SK-N-SH treated with all-trans-retinoic acid at 6 μM for 48 hours (cell line): ENCODE measurements at regions not wholly inside any gene's neighbourhood (a gene's known extent, or its start where the extent isn't known, plus 50 kb on each side); places are given as distances from the start of the nearest gene placed in this dataset.

Experiments
- ATAC-seq: fragments of 200-7000 bp; cut with Tn5 transposase; 3 replicates; pipeline ENCODE4 v1.9.1; 2020; ENCODE audit warnings: mild to moderate bottlenecking, moderate library complexity
- ARNTL ChIP-seq: fragments of 450-650 bp; formaldehyde crosslinking; IDR thresholded peaks from 2 replicates; pipeline ENCODE4 v1.5.0; 2020; ENCODE audit warnings: low read depth, mild to moderate bottlenecking, moderate library complexity, borderline replicate concordance
- BACH2 ChIP-seq: fragments of 250-450 bp; sonication (Bioruptor Pico); IDR thresholded peaks from 2 replicates; pipeline ENCODE4 v1.9.0; 2021; ENCODE audit warnings: mild to moderate bottlenecking, borderline replicate concordance
- CSRNP3 ChIP-seq: fragments of 250-450 bp; sonication (Bioruptor Pico); IDR thresholded peaks from 2 replicates; pipeline ENCODE4 v1.5.1; 2021; ENCODE audit warnings: mild to moderate bottlenecking, moderate library complexity
- ESRRG ChIP-seq: fragments of 250-450 bp; sonication (Bioruptor Pico); IDR thresholded peaks from 2 replicates; pipeline ENCODE4 v1.6.1; 2021; ENCODE audit warnings: mild to moderate bottlenecking
- ISL1 ChIP-seq: fragments of 250-450 bp; sonication (Bioruptor Pico); IDR thresholded peaks from 2 replicates; pipeline ENCODE4 v2.1.2; 2022; ENCODE audit warnings: mild to moderate bottlenecking, moderate library complexity
- OSR1 ChIP-seq: fragments of 250-450 bp; sonication (Bioruptor Pico); IDR thresholded peaks from 2 replicates; pipeline ENCODE4 v1.8.0; 2022; ENCODE audit warnings: moderate library complexity, mild to moderate bottlenecking, inconsistent platforms
- PATZ1 ChIP-seq: fragments of 250-450 bp; sonication (Bioruptor Pico); IDR thresholded peaks from 2 replicates; pipeline ENCODE4 v1.8.0; 2020; ENCODE audit warnings: mild to moderate bottlenecking, moderate library complexity, borderline replicate concordance
- POU6F1 ChIP-seq: fragments of 250-450 bp; sonication (Bioruptor Pico); IDR thresholded peaks from 2 replicates; pipeline ENCODE4 v1.8.0; 2021; ENCODE audit warnings: low read depth, mild to moderate bottlenecking, moderate library complexity, borderline replicate concordance
- PPARA ChIP-seq: fragments of 250-450 bp; sonication (Bioruptor Pico); IDR thresholded peaks from 2 replicates; pipeline ENCODE4 v1.5.0; 2020; ENCODE audit warnings: mild to moderate bottlenecking, borderline replicate concordance
- RARB ChIP-seq: fragments of 250-450 bp; sonication (Bioruptor Pico); IDR thresholded peaks from 2 replicates; pipeline ENCODE4 v1.8.0; 2021; ENCODE audit warnings: mild to moderate bottlenecking, moderate library complexity
- SNAI2 ChIP-seq: fragments of 250-450 bp; sonication (Bioruptor Pico); IDR thresholded peaks from 2 replicates; pipeline ENCODE4 v1.5.0; 2020; ENCODE audit warnings: mild to moderate bottlenecking, moderate library complexity
- TCF4 ChIP-seq: fragments of 250-450 bp; sonication (Bioruptor Pico); IDR thresholded peaks from 2 replicates; pipeline ENCODE4 v1.8.0; 2021; ENCODE audit warnings: mild to moderate bottlenecking, moderate library complexity, borderline replicate concordance
- TOX ChIP-seq: fragments of 250-450 bp; sonication (Bioruptor Pico); IDR thresholded peaks from 2 replicates; pipeline ENCODE4 v1.8.0; 2021; ENCODE audit warnings: mild to moderate bottlenecking, moderate library complexity, borderline replicate concordance
- ZC3H10 ChIP-seq: fragments of 250-450 bp; sonication (Bioruptor Pico); IDR thresholded peaks from 2 replicates; pipeline ENCODE4 v1.5.1; 2021; ENCODE audit warnings: mild to moderate bottlenecking, moderate library complexity
- ZFP3 ChIP-seq: fragments of 250-450 bp; sonication (Bioruptor Pico); IDR thresholded peaks from 2 replicates; pipeline ENCODE4 v1.5.0; 2020; ENCODE audit warnings: mild to moderate bottlenecking, moderate library complexity
- ZFP30 ChIP-seq: fragments of 450-650 bp; formaldehyde crosslinking; IDR thresholded peaks from 2 replicates; pipeline ENCODE4 v1.5.0; 2022; ENCODE audit warnings: mild to moderate bottlenecking, moderate library complexity
- ZNF70 ChIP-seq: fragments of 450-650 bp; formaldehyde crosslinking; IDR thresholded peaks from 2 replicates; pipeline ENCODE4 v1.5.0; 2020; ENCODE audit warnings: mild to moderate bottlenecking, moderate library complexity
- ZNF8 ChIP-seq: fragments of 450-650 bp; formaldehyde crosslinking; IDR thresholded peaks from 2 replicates; pipeline ENCODE4 v1.5.0; 2020; ENCODE audit warnings: mild to moderate bottlenecking, moderate library complexity
- TF ChIP-seq, protein P1 (sequence below): fragments of 250-450 bp; sonication (Bioruptor Pico); IDR thresholded peaks from 2 replicates; pipeline ENCODE4 v1.5.0; 2020; ENCODE audit warnings: mild to moderate bottlenecking, moderate library complexity

DNA sequence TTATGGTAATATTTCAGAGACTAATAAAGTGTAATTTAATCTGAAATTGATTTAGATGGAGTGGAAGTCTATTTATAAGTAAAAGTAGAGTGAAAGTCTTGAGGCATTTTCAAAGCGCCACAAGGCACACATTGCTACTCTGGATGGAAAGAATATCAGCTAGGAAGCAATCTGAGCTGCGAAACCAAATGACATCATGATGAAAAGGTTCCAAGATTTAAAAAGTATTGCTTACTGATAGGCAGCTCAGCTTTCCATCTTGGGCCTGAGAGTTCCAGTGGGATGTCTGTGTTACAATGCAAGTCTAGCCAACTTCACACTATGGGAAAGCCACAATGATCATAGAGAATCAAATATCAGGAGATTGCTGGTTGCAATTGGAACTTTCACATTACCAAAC, 126.9 kb upstream of the VGLL2 start:
- TF ChIP-seq SNAI2, result no peak
- no peak for TF ChIP-seq ZNF8 (CRISPR knock-in tag)
- TF ChIP-seq OSR1 (CRISPR knock-in tag), result no peak
- no peak for TF ChIP-seq ESRRG (CRISPR knock-in tag)
- no peak for TF ChIP-seq TCF4
- no peak for TF ChIP-seq PATZ1 (CRISPR knock-in tag)
- TF ChIP-seq BACH2 (CRISPR knock-in tag), result no peak
- TF ChIP-seq TOX (CRISPR knock-in tag), result no peak
- TF ChIP-seq ZFP30 (CRISPR knock-in tag), result no peak
- TF ChIP-seq RARB, result no peak
- no peak for TF ChIP-seq POU6F1 (CRISPR knock-in tag)
- no peak for TF ChIP-seq ARNTL
- TF ChIP-seq PPARA (CRISPR knock-in tag), result no peak
- no peak for TF ChIP-seq ZNF70 (CRISPR knock-in tag)
- TF ChIP-seq CSRNP3, result no peak
- no peak for TF ChIP-seq ZFP3 (CRISPR knock-in tag)
- TF ChIP-seq ZC3H10 (CRISPR knock-in tag), result no peak
- TF ChIP-seq ISL1 (CRISPR knock-in tag), result no peak
- no peak for ATAC-seq

DNA sequence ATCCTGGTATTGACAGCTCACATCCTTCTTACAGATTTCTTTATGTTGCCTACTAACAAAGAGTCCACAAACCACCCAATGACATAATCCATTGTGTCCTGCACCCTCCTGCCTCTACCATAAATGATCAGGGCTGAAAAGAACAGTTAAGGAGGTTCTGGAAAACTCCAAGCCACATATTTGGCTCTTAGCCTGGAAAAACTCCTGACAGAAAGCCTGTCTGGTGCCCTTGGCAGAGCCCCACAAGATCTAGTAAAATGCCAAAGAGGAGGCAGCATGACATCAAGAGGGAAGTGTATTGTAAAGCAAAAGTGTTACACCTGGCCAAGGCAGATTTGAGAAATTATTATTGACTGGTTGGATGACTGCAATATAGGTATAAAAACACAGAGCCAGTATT, 126.4 kb upstream of the VGLL2 start:
- no peak for ATAC-seq

DNA sequence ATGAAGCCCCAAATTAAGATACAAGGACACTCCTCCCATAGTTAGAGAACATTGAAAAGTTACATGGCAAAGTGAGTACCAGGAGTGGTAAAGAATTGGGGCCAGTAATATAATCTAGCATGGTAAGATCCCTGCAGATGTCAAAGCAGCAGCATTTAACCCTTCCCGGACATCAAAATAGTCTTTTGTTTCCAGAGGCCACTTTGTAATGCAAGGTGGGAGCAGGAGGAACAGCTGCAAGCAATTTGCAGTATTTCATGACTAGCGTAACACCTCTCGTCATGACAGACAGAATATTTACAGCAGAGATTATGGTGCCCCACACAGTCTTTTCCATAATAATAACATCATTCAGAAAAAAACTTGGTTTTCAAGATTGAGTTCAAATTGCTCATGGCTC, 123.2 kb upstream of the VGLL2 start:
- no peak for TF ChIP-seq ARNTL
- TF ChIP-seq CSRNP3, result no peak
- TF ChIP-seq BACH2 (CRISPR knock-in tag), result no peak
- no peak for TF ChIP-seq ZC3H10 (CRISPR knock-in tag)
- no peak for TF ChIP-seq PATZ1 (CRISPR knock-in tag)
- TF ChIP-seq SNAI2, result no peak
- TF ChIP-seq, protein P1, sequence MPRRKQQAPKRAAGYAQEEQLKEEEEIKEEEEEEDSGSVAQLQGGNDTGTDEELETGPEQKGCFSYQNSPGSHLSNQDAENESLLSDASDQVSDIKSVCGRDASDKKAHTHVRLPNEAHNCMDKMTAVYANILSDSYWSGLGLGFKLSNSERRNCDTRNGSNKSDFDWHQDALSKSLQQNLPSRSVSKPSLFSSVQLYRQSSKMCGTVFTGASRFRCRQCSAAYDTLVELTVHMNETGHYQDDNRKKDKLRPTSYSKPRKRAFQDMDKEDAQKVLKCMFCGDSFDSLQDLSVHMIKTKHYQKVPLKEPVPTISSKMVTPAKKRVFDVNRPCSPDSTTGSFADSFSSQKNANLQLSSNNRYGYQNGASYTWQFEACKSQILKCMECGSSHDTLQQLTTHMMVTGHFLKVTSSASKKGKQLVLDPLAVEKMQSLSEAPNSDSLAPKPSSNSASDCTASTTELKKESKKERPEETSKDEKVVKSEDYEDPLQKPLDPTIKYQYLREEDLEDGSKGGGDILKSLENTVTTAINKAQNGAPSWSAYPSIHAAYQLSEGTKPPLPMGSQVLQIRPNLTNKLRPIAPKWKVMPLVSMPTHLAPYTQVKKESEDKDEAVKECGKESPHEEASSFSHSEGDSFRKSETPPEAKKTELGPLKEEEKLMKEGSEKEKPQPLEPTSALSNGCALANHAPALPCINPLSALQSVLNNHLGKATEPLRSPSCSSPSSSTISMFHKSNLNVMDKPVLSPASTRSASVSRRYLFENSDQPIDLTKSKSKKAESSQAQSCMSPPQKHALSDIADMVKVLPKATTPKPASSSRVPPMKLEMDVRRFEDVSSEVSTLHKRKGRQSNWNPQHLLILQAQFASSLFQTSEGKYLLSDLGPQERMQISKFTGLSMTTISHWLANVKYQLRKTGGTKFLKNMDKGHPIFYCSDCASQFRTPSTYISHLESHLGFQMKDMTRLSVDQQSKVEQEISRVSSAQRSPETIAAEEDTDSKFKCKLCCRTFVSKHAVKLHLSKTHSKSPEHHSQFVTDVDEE (CRISPR knock-in tag), result no peak
- TF ChIP-seq PPARA (CRISPR knock-in tag), result no peak
- no peak for TF ChIP-seq ZFP3 (CRISPR knock-in tag)
- no peak for ATAC-seq

More for the DNA sequence above, 126.4 kb upstream of the VGLL2 start:
- TF ChIP-seq ISL1 (CRISPR knock-in tag) (no peak), ESRRG (CRISPR knock-in tag) (no peak)
